Astrocyte of the cerebellum (primary cell): ENCODE measurements at regions not wholly inside any gene's neighbourhood (a gene's known extent, or its start where the extent isn't known, plus 50 kb on each side); places are given as distances from the start of the nearest gene placed in this dataset.

Experiments used
- DNase-seq: peaks from one replicate; pipeline ENCODE4 v3.0.0-alpha.2; 2011; ENCODE audit warnings: low read depth
- H3K4me3 ChIP-seq: 2 replicates; pipeline ENCODE4 v1.5.1; 2011; ENCODE audit warnings: mild to moderate bottlenecking, low read depth, low read length, moderate library complexity
- in situ Hi-C: cut with HindIII; loops from 2 replicates; pipeline ENCODE4 v1.10.0; 2017; ENCODE audit warnings: low sequenced_read_pairs
- TF ChIP-seq, protein P1 (sequence below): IDR thresholded peaks from 2 replicates; pipeline ENCODE4 v1.5.1; 2012; ENCODE audit warnings: low read length, low read depth, moderate library complexity, mild to moderate bottlenecking; ENCODE audit errors: missing control alignments

DNA sequence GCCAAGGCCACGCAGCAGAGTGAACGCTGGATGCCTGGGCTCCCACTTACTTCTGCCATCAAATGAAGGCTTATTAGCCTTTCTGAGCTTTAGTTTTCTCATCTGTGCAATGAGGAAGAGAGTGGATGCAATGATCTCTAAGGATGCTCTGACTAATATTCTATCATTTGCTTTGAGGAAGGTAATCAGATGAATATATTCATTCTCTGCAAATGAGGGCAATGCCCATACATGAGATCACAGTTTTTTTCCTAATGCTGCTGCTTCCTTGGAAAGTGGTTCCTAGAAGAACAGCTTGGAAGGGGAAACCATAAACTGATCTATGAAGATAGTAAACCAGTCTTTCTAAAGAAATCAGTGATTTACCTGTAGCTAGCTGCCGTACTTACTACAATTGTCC lies 152.4 kb downstream of the NSG2 start:
- H3K4me3 ChIP-seq: no peak overlapping the region
- in situ Hi-C loops: no loop called here
- TF ChIP-seq, protein P1, sequence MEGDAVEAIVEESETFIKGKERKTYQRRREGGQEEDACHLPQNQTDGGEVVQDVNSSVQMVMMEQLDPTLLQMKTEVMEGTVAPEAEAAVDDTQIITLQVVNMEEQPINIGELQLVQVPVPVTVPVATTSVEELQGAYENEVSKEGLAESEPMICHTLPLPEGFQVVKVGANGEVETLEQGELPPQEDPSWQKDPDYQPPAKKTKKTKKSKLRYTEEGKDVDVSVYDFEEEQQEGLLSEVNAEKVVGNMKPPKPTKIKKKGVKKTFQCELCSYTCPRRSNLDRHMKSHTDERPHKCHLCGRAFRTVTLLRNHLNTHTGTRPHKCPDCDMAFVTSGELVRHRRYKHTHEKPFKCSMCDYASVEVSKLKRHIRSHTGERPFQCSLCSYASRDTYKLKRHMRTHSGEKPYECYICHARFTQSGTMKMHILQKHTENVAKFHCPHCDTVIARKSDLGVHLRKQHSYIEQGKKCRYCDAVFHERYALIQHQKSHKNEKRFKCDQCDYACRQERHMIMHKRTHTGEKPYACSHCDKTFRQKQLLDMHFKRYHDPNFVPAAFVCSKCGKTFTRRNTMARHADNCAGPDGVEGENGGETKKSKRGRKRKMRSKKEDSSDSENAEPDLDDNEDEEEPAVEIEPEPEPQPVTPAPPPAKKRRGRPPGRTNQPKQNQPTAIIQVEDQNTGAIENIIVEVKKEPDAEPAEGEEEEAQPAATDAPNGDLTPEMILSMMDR: no peak
- DNase-seq: no peak

GRCh38 chr5:174198541-174198940 lies 153.0 kb downstream of the NSG2 start:
- TF ChIP-seq, protein P1: no peak
- in situ Hi-C loops: no loop called here
- no peak overlapping the region for H3K4me3 ChIP-seq
- DNase-seq: no peak

DNA sequence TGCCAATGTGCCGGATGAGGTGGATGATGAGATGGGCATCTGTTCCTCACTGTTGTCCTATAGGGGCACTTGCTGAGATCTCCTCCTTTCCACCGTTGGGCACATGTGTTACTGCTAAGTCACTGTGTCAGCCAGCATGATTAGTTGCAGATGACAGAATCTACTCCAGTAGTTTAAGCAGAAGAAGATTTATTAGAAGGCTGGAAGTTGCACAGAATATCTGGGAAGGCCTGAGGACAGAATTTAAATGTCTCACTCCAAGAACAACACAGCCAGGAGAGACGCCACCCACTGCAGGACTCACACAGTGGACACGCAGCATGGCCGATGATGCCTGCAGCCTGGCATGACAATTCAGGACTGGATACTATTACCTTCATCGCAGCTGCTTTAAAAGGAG lies 157.5 kb downstream of the NSG2 start:
- no peak overlapping the region for H3K4me3 ChIP-seq
- no peak for DNase-seq
- TF ChIP-seq, protein P1: no peak
- in situ Hi-C loops: no loop called here

DNA sequence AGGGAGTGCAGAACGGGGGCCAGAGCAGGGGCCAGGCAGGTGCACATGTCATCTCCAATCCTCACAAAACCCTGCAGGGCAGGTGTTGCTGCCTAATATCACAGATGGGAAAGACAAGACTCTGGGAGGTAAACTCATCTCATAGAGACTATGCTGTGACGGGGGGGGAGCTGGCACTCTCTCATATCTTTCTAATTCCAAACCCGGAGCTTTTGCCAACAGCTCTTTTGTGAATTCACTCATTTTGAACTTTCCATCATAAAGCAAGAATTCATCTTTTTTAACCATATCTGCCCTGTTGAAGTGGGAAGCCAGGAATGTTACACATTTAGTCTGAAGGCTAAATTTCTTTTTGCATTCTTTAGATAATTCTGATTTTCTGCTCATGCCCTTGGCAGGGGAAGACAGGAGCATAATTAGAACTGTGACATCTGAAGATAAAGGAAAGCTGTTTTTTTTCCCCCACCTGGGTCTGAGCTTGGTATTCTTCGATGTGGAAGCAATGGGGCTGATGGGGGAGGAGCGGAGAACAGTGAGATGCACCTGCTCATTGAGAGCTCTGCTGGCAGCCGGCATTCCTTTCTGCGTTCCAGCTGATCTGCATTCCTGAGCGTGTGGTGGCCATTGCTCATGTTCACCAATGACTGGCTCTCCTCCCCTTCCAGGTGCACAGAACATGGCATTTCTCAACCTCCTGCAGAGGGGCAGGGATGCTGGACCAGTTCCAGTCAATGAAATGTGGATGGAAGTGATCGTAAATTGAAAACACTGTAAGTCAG lies 159.2 kb downstream of the NSG2 start:
- no peak overlapping the region for H3K4me3 ChIP-seq
- TF ChIP-seq, protein P1: no peak
- peak; percentile 55 for DNase-seq
- in situ Hi-C loops: no loop called here

DNA sequence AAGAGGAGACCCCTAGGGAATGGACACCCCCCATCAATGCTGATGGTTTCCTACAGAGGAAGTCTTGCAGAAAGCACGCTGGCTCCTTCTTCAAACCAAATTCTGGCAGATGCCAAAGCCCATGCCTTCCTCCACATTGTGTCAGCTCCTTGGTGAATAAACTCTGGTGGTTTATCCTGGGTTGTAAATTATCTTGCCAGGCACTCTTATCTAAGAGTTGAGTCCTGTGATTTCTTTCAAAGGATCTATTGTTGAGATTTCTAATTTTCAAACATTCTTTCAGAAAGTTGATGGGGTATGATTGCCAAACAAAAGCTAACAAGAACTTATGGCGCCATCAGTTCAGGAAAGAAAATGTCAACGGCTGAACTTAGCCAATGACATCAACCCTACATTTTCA lies 160.4 kb downstream of the NSG2 start:
- TF ChIP-seq, protein P1: no peak
- no peak for DNase-seq
- H3K4me3 ChIP-seq: no peak overlapping the region
- in situ Hi-C loops: no loop called here

- DNase-seq: no peak
- in situ Hi-C loops: no loop called here
- no peak overlapping the region for H3K4me3 ChIP-seq
- TF ChIP-seq, protein P1: no peak
These were observed 165.2 kb downstream of the NSG2 start for GRCh38 chr5:174210596-174211276.
